ENCODE measurements at regions not wholly inside any gene's neighbourhood (a gene's known extent, or its start where the extent isn't known, plus 50 kb on each side); places are given as distances from the start of the nearest gene placed in this dataset.

DNA sequence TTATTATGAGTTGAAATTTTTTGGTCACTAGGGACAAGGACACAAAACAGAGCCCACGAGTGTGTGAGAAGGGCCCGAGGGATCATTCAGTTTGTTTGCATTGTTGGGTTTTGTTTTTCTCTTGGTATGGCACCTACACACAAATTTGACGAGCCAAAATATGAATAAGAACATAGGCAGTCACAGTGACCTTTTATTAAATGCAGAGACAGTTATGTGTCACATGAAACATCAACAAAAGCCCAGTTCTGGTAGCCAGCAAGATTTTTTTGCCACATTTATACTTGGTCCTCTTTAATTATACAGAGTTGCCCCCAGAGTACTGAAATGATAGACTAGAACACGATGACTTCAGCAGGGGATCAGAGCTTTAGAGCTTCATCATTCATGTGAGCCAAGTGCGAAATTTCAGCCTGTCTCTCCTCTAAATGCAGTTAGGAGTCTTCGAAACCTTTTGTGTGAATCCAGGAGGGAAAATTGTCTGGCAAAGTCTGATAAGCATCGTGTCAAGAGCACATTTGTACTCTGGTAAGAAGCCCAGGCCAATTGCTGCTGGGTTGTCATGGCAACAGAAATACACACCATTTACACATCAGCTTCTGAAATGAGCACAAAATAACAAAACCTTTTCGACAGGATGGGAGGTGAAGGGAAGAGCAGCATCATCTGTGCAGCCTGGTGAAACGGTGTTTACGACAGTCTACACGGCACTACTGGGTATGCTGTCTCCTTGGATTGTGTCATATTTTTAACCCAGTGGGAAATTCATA is 79.2 kb upstream of the RIPOR2 start:
- Histone ChIP-seq H3K4me3 (ENCODE audit: extremely low read depth in 1 of 4, insufficient read depth in 2 of 4, low read depth in 3 of 4, low read length in 4 of 4) (no peak overlapping the region), H2BK120ac (replicated peaks; ENCODE audit: low read depth, low read length) (no peak overlapping the region), H3K23ac (ENCODE audit: insufficient read length) (no peak overlapping the region), H3K14ac (ENCODE audit: insufficient read length) (no peak overlapping the region), H3K9ac (replicated peaks in 1 of 4; ENCODE audit: extremely low read depth in 1 of 4, low read depth in 3 of 4, low read length in 3 of 4) (no peak overlapping the region), H3K27me3 (replicated peaks in 1 of 4; ENCODE audit: control insufficient read depth in 3 of 4, extremely low read depth in 1 of 4, insufficient read depth in 3 of 4, low read length in 3 of 4) (no peaks in the 10 kb centered on the region), H3K4me1 (replicated peaks in 1 of 4; ENCODE audit: control insufficient read depth in 3 of 4, insufficient read depth in 4 of 4, low read length in 3 of 4) (peaks cover 0 to 10% (median 0%) of the 10 kb centered on the region in 4 experiments; a peak in 4 of 7 replicates), H3K56ac (replicated peaks; ENCODE audit: insufficient read length, low read depth, low read length) (no peak overlapping the region), H3K4ac (replicated peaks; ENCODE audit: insufficient read length, low read depth, low read length) (no peak overlapping the region), H2AFZ (ENCODE audit: low read length) (no peak overlapping the region), H4K5ac (ENCODE audit: insufficient read length, low read depth, low read length) (no peak overlapping the region), H3K79me2 (ENCODE audit: control insufficient read depth in 1 of 2, insufficient read depth in 2 of 2, low read length in 2 of 2) (no peaks in the 10 kb centered on the region), H3K27ac (ENCODE audit: low read depth, low read length) (no peak overlapping the region), H4K91ac (replicated peaks; ENCODE audit: insufficient read length, low read length) (no peak overlapping the region), H2BK5ac (ENCODE audit: low read depth, low read length) (no peak overlapping the region), H3K4me2 (ENCODE audit: insufficient read depth in 1 of 2, low read depth in 2 of 2, low read length in 2 of 2) (no peak overlapping the region), H4K20me1 (replicated peaks in 1 of 2; ENCODE audit: control insufficient read depth in 1 of 2, insufficient read depth in 2 of 2, low read length in 2 of 2) (no peaks in the 10 kb centered on the region), H3K79me1 (ENCODE audit: low read depth, low read length) (no peaks in the 10 kb centered on the region), H3K18ac (ENCODE audit: extremely low read depth, low read length) (no peak overlapping the region), H2AK5ac (ENCODE audit: low read depth, low read length) (no peak overlapping the region; the same call in 1 of the 2 replicates), H4K8ac (ENCODE audit: extremely low read depth, insufficient read depth, low read length) (no peak overlapping the region), H3K23me2 (ENCODE audit: low read depth, low read length) (no peaks in the 10 kb centered on the region), H2BK12ac (ENCODE audit: low read depth, low read length) (no peak overlapping the region; the same call in 1 of the 2 replicates), H3K9me3 (ENCODE audit: insufficient read depth in 2 of 2, low read depth in 1 of 2, low read length in 1 of 2) (no peaks in the 10 kb centered on the region), H2BK15ac (ENCODE audit: low read length) (no peak overlapping the region), H3K36me3 (ENCODE audit: control insufficient read depth in 2 of 4, insufficient read depth in 4 of 4, low read length in 3 of 4) (no peaks in the 10 kb centered on the region), H2BK20ac (ENCODE audit: low read length) (no peak overlapping the region)
- ChIA-PET CTCF (ENCODE audit: partially characterized antibody) (interaction anchor here (0.6 to 4.6 kb wide), 24 partner anchors 10 to 416 kb away, joined by 3 to 28 read pairs (median 4); partner anchors contain the start of gene RIPOR2), POLR2A (ENCODE audit: partially characterized antibody) (interaction anchor here (0.8 to 2.1 kb wide), 3 partner anchors 76 to 304 kb away, joined by 3 to 6 read pairs (median 3); no protein-coding TSS in a partner anchor)
- no peak for FAIRE-seq
- no peak for DNase-seq (ENCODE audit: low read depth in 1 of 2, low spot score in 2 of 2)
- WGBS, 2 experiments (ENCODE audit: extremely low coverage in 1 of 2, insufficient coverage in 1 of 2, insufficient read length in 1 of 2, insufficient replicate concordance in 2 of 2, low coverage in 1 of 2, low lambda C conversion rate in 2 of 2, missing lambda C conversion rate in 1 of 2) = 92% methylated on average over 11 of the region's 11 CpGs; no CpG with 5 or more reads in 1 of the 2 experiments
- no peak for TF ChIP-seq BCL11A (IDR thresholded peaks at IDR 0.05; ENCODE audit: low read depth in 2 of 2, low read length in 2 of 2)
- TF ChIP-seq EZH2 (IDR thresholded peaks at IDR 0.05; ENCODE audit: low read depth, low read length, severe bottlenecking) = no peak
- TF ChIP-seq YY1 (IDR thresholded peaks at IDR 0.05; ENCODE audit: low read depth, low read length) = no peak
- TF ChIP-seq SIX5 (IDR thresholded peaks at IDR 0.05; ENCODE audit: low read depth, low read length) = no peak
- no peak for TF ChIP-seq HDAC2 (IDR thresholded peaks at IDR 0.05; ENCODE audit: borderline replicate concordance in 1 of 2, low read depth in 2 of 2, low read length in 2 of 2)
- no peak for TF ChIP-seq MAFK (IDR thresholded peaks at IDR 0.05; ENCODE audit: low read depth, low read length)
- no peak for TF ChIP-seq EGR1 (IDR thresholded peaks at IDR 0.05; ENCODE audit: borderline replicate concordance, low read depth, low read length)

Data from H1 (cell line).